Spinal cord (tissue), 9 donors: ENCODE measurements at regions not wholly inside any gene's neighbourhood (a gene's known extent, or its start where the extent isn't known, plus 50 kb on each side); places are given as distances from the start of the nearest gene placed in this dataset.
A peak's percentile ranks its signal among the peaks of the same experiment; 100 is the strongest.

Experiments
- DNase-seq, 6 donors: peaks; one replicate each; pipeline versions ENCODE4 v3.0.0 to v3.0.0-alpha.2; 2013 to 2015; ENCODE audit warnings: low spot score in 6 of 6, low read depth in 4 of 6
- H3K27ac ChIP-seq: one replicate; pipeline ENCODE4 v1.5.1; 2013; ENCODE audit warnings: low read depth, low read length, control low read depth
- H3K27me3 ChIP-seq: one replicate; pipeline ENCODE4 v1.6.1; 2013; ENCODE audit warnings: low read length; ENCODE audit not compliant: control insufficient read depth, insufficient read depth
- H3K36me3 ChIP-seq: one replicate; pipeline ENCODE4 v1.6.1; 2013; ENCODE audit warnings: low read length; ENCODE audit not compliant: control insufficient read depth, insufficient read depth
- H3K4me1 ChIP-seq: one replicate; pipeline ENCODE4 v1.6.1; 2013; ENCODE audit warnings: low read length; ENCODE audit not compliant: control insufficient read depth, insufficient read depth
- H3K4me3 ChIP-seq: one replicate; pipeline ENCODE4 v1.5.1; 2013; ENCODE audit warnings: low read depth, low read length, control low read depth
- H3K9me3 ChIP-seq: one replicate; pipeline ENCODE4 v1.6.1; 2013; ENCODE audit warnings: low read length; ENCODE audit not compliant: control insufficient read depth, insufficient read depth
- WGBS: methylation state at CpG from one replicate; pipeline ENCODE4 v1.1.5; 2013; ENCODE audit warnings: missing lambda C conversion rate; ENCODE audit not compliant: insufficient coverage; 5-methylcytosine and 5-hydroxymethylcytosine counted together
- donor health status: healthy.

DNA sequence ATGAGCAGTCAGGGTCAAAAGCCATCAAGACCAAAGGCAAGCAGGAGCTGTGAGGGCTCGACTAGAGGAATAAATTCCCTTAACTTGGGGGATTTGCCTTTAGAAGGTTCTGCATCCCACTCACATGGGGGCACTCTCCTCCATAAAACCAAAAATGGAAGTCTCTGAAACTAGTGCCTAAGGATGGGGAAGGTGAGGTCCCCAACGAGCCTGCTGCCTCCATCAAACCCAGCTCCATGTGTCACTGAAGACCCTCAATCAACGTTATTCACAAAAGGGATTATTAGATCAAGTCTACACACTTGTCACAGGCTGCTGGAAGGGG, 254.9 kb upstream of the NCKAP5 start:
- H3K27me3 ChIP-seq = no peaks in the 10 kb centered on the region
- H3K9me3 ChIP-seq = no peaks in the 10 kb centered on the region
- H3K27ac ChIP-seq = no peak overlapping the region
- WGBS = no CpG with 5 or more reads among the region's 3 CpGs
- no peak overlapping the region for H3K4me3 ChIP-seq
- DNase-seq = no peak
- H3K36me3 ChIP-seq = no peaks in the 10 kb centered on the region
- H3K4me1 ChIP-seq = no peaks in the 10 kb centered on the region

DNA sequence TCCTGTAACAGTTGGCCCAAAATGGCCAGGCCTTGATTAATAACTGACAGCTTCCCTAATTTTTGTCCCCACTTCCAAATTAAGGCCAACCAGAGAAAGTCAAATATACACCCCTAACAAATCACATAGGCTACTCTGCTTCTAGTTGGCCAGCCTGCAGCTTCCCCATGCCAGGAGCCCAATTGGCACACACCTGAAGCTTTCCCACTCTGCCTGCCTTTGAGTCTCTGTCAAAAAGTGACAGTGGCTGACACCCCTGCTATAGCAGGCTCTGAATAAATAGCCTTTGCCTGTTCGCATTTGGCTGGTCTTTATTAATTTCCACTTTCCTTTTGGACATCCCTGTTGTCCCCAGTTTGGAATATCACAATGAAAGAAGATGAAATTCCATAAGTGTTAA, 256.6 kb upstream of the NCKAP5 start:
- WGBS = no CpG with 5 or more reads among the region's 1 CpG
- Histone ChIP-seq H3K27ac (no peak overlapping the region), H3K4me3 (no peak overlapping the region), H3K36me3 (no peaks in the 10 kb centered on the region), H3K4me1 (no peaks in the 10 kb centered on the region), H3K27me3 (no peaks in the 10 kb centered on the region), H3K9me3 (no peaks in the 10 kb centered on the region)
- DNase-seq = no peak

DNA sequence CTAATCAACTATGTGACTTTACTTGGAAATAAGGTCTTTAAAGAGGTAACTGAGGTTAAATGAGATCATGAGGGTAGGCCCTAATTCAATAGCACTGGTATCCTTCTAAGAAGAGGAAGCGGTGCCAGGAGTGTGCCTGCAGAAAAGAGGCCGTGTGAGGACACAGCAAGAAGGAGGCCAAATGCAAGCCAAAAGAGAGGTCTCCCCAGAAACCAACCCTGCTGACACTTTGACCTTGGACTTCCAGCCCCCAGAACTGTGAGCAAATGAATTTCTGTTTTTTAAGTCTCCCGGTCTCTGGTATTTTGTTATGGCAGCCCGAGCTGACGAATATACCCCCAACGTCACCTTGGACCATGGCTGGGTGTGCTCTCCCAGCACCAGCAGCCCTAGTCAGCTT, 257.5 kb upstream of the NCKAP5 start:
- Histone ChIP-seq H3K27ac (no peak overlapping the region), H3K9me3 (no peaks in the 10 kb centered on the region), H3K4me1 (no peaks in the 10 kb centered on the region), H3K27me3 (no peaks in the 10 kb centered on the region), H3K4me3 (no peak overlapping the region), H3K36me3 (no peaks in the 10 kb centered on the region)
- WGBS = 92% methylated on average over 6 of the region's 6 CpGs
- DNase-seq = no peak

DNA sequence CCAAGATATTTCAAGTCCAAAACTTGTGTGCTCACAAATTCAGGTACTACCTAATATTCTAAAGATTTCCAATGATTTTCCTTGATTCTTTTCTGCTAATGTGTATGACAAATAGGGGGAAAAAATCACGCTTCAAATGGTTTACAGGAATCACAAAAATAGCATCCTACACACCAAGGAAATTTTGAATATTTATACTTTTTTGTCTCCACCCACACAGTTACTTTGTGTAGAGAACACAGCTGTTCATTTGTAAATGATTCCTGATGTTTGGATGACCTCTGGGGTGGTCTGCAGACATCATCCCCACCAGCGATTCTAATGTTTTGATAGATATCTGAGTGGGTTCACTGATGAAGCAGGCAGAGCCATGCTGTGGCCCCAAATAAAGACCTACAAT, 260.6 kb upstream of the NCKAP5 start:
- H3K36me3 ChIP-seq = no peaks in the 10 kb centered on the region
- no peak overlapping the region for H3K4me3 ChIP-seq
- no peaks in the 10 kb centered on the region for H3K27me3 ChIP-seq
- no peak overlapping the region for H3K27ac ChIP-seq
- no peak for DNase-seq
- no peaks in the 10 kb centered on the region for H3K4me1 ChIP-seq
- no peaks in the 10 kb centered on the region for H3K9me3 ChIP-seq
- WGBS = no CpG with 5 or more reads among the region's 2 CpGs

DNA sequence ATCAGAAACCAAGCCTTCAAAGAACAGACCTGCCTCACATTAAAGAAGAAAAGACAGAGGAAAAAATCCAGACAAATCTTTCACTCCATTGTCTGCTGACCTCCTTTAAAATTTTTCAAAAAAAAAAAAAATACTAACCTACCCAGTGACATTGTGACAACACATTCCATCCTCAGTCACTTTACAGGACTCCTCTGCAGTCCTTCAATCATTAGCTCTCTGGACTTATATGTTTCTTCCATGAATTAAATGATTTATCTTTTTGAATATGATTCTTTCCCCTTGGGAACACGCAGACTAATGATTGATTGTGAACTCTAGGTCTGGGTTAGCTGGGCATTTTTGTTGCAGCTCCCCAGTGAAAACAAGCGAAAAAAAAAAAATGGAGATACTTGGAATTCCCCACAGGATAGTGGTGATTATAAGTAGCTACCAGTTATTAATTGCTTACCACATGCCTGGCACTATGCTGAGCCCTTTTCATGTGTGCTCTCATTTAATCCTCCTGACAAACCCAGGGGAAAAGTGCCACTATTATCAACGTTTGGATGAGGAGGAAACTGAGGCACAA, 261.3 kb upstream of the NCKAP5 start:
- H3K27me3 ChIP-seq = no peaks in the 10 kb centered on the region
- no peaks in the 10 kb centered on the region for H3K4me1 ChIP-seq
- no peaks in the 10 kb centered on the region for H3K9me3 ChIP-seq
- DNase-seq = no peak
- no peak overlapping the region for H3K27ac ChIP-seq
- no peaks in the 10 kb centered on the region for H3K36me3 ChIP-seq
- no peak overlapping the region for H3K4me3 ChIP-seq
- WGBS = no CpG with 5 or more reads among the region's 3 CpGs

DNA sequence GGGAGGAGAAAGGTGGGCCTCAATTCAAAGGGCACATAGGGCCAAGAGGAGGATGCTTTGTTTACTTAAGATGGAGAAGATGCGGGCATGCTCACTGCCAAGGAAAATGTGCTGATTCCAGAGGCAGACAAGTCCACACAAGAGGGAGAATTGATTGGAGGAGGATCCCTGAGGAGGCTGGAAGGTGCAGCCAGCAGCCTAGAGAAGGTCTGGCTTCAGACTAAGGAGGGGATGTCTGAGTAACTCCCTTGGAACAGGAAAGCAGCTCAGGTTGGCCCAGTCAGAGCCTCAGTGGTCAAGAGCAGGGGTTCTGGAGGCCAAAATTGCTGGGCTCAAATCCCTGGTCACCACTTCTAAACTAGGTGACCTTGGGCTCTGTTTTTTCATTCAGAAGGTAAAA, 265.5 kb upstream of the NCKAP5 start:
- H3K27me3 ChIP-seq = no peaks in the 10 kb centered on the region
- H3K27ac ChIP-seq = no peak overlapping the region
- WGBS = 95% methylated on average over 1 of the region's 1 CpG
- no peaks in the 10 kb centered on the region for H3K9me3 ChIP-seq
- no peak for DNase-seq
- peaks cover 9% of the 10 kb centered on the region for H3K4me1 ChIP-seq
- no peaks in the 10 kb centered on the region for H3K36me3 ChIP-seq
- no peak overlapping the region for H3K4me3 ChIP-seq

DNA sequence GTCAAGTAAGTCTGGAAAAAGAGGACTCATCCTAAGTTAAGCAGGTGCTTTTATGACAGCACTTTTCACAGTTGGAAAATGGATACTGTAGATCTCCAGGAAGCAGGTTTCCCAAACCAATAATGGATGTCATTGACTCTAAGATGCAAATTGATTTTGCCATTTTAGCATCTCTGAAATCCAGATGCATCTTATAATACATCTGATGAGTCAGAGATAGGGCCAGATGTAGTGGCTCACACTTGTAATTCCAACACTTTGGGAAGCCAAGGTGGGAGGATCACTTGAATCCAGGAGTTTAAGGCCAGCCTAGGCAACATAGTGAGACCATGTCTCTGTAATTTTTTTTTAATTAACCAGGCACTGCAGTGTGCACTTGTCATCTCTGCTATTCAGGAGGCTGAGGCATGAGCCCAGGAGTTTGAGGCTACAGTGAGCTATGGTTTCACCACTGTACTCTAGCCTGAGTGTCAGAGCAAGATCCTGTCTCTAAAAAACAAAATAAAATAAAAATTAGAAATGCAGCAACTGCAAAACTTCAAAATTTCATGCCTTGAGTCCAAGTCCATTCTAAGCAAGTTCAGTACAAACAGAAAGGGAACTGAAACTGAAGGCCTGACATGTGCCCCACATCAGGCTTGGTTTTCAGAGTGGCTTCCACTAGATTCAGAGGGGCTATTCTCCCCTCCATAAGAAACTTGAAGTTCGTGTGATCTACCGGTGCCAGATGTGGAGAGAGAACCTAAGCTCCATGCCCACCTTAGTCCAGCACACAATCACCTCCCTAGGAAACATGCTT, 267.8 kb upstream of the NCKAP5 start:
- no peak for DNase-seq
- H3K27ac ChIP-seq = no peak overlapping the region
- peaks cover 9% of the 10 kb centered on the region for H3K4me1 ChIP-seq
- H3K4me3 ChIP-seq = no peak overlapping the region
- WGBS = 100% methylated on average over 2 of the region's 2 CpGs
- H3K9me3 ChIP-seq = no peaks in the 10 kb centered on the region
- no peaks in the 10 kb centered on the region for H3K27me3 ChIP-seq
- no peaks in the 10 kb centered on the region for H3K36me3 ChIP-seq

DNA sequence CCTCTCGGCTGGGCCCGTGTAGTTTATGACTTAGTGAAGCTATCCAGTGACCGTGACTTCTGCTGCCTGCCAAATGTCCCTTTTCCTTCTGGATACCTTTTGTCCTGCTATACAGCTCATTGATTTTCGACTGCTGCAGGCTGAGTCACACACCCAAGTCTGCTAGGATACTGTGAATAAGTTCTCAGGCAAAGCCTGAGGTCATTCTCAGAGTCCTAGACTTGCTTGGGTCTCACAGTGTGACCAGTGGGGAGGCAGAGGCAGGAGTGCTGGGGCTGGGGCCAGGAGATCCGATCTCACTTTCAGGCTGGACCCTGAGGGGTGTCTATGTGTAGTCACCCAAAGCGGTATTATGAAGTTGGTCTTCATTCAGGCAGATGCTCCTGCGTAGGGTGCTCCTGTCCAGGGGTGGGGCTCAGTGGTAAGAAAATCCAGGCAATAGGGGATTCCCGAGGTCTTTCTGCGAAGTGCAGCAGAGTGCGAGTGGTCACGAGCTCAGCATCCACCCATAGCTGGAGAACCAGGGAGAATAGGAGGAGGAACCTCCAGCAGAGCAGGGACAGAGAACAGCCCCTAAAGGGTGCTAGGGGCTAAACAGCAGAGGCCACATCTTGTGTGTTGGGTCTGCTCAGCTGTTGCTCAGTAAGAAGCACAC, 268.6 kb upstream of the NCKAP5 start:
- Histone ChIP-seq H3K4me1 (peaks cover 9% of the 10 kb centered on the region), H3K27ac (no peak overlapping the region), H3K9me3 (no peaks in the 10 kb centered on the region), H3K27me3 (no peaks in the 10 kb centered on the region), H3K36me3 (no peaks in the 10 kb centered on the region), H3K4me3 (no peak overlapping the region)
- DNase-seq = no peak
- WGBS = 92% methylated on average over 11 of the region's 11 CpGs

DNA sequence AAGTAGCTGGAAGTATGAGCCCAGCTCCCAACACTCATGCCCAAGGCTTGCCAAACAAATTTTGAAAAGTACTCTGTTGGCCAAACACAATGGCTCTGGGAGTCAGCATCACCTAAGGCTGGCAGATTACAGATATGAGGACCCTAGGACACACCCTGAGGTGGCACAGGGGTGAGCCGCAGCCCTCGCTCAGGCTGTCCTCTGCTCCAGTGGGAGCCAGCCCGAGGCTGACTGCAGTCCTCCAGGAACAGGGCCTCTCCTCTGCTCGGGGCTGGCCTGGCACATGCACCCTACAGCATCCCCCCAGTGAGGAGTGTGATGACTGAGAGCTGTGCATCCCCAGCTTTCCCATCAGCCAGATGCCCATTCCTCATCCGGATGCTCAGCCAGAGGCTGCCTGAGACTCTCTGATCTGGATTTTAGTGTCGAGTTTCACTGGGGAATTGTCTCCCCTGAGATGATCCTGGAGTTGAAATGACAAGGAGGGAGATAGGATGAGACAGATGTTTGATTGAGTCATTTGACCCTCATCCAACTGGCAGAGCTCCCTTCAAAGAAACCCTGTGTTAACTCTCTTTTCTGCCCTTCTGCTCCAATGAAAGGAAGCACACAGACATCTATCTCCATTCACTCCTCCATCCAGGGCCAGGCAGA, 269.3 kb upstream of the NCKAP5 start:
- Histone ChIP-seq H3K9me3 (no peaks in the 10 kb centered on the region), H3K36me3 (no peaks in the 10 kb centered on the region), H3K27me3 (no peaks in the 10 kb centered on the region), H3K27ac (peak overlapping the region; percentile 17), H3K4me3 (no peak overlapping the region), H3K4me1 (peaks cover 9% of the 10 kb centered on the region)
- WGBS = 63% methylated on average over 6 of the region's 6 CpGs
- peak in 4 of 6 donors; percentile 10 to 75 (median 48) for DNase-seq
